Right atrium auricular region (tissue), 2 donors: ENCODE measurements at regions not wholly inside any gene's neighbourhood (a gene's known extent, or its start where the extent isn't known, plus 50 kb on each side); places are given as distances from the start of the nearest gene placed in this dataset.

Source experiments
- DNase-seq: peaks from one replicate; pipeline ENCODE4 v3.0.0-alpha.2; 2019; ENCODE audit warnings: low spot score
- H3K27ac ChIP-seq, 2 donors: fragments of 200-600 bp; sonication (generic); 1 replicate in 1 of 2; 2 replicates in 1 of 2; pipeline ENCODE4 v1.5.1; 2016 to 2019
- H3K27me3 ChIP-seq, 2 donors: fragments of 200-600 bp; sonication (generic); one replicate each; pipeline versions ENCODE4 v1.5.1 to v1.6.0; 2017 to 2019
- H3K36me3 ChIP-seq: fragments of 200-600 bp; sonication (generic); one replicate; pipeline ENCODE4 v1.5.1; 2016
- H3K4me1 ChIP-seq, 2 donors: fragments of 200-600 bp; sonication (generic); one replicate each; pipeline versions ENCODE4 v1.5.1 to v1.6.0; 2017 to 2019
- H3K4me3 ChIP-seq, 2 donors: fragments of 200-600 bp; sonication (generic); 1 replicate in 1 of 2; 2 replicates in 1 of 2; pipeline ENCODE4 v1.5.1; 2017 to 2019; ENCODE audit warnings: mild to moderate bottlenecking in 1 of 2, moderate library complexity in 1 of 2
- H3K9me3 ChIP-seq, 2 donors: fragments of 200-600 bp; sonication (generic); one replicate each; pipeline ENCODE4 v1.5.1; 2019
- CTCF ChIP-seq, 2 donors: fragments of 200-600 bp; sonication (generic); IDR thresholded peaks; one replicate each; pipeline ENCODE4 v1.5.1; 2019; ENCODE audit warnings: antibody characterized with exemption in 2 of 2

- Histone ChIP-seq H3K36me3 (no peaks in the 10 kb centered on the region), H3K27me3 (no peaks in the 10 kb centered on the region), H3K4me1 (no peaks in the 10 kb centered on the region), H3K4me3 (no peak overlapping the region), H3K27ac (no peak overlapping the region), H3K9me3 (peaks cover 0 to 21% of the 10 kb centered on the region in 2 donors)
- no peak for TF ChIP-seq CTCF (IDR thresholded peaks at IDR 0.05)
- DNase-seq, result no peak
These were observed 932.8 kb upstream of the SLITRK6 start for GRCh38 chr13:86731987-86732386.

- no peak for TF ChIP-seq CTCF (IDR thresholded peaks at IDR 0.05)
These were observed 933.7 kb upstream of the SLITRK5 start for GRCh38 chr13:86737334-86737932.

GRCh38 chr13:86741762-86742285 is 929.3 kb upstream of the SLITRK5 start:
- TF ChIP-seq CTCF (IDR thresholded peaks at IDR 0.05), result no peak
- DNase-seq, result no peak
- no peak overlapping the region for H3K27ac ChIP-seq

More at GRCh38 chr13:86737334-86737932, 933.7 kb upstream of the SLITRK5 start:
- no peaks in the 10 kb centered on the region for H3K36me3 ChIP-seq
- no peaks in the 10 kb centered on the region for H3K27me3 ChIP-seq
- H3K4me3 ChIP-seq, result no peak overlapping the region
- H3K4me1 ChIP-seq, result no peaks in the 10 kb centered on the region
- no peak overlapping the region for H3K27ac ChIP-seq
- H3K9me3 ChIP-seq, result peaks cover 0 to 11% of the 10 kb centered on the region in 2 donors
- no peak for DNase-seq

GRCh38 chr13:86757236-86757978 is 913.8 kb upstream of the SLITRK5 start:
- TF ChIP-seq CTCF (IDR thresholded peaks at IDR 0.05), result no peak
- no peaks in the 10 kb centered on the region for H3K4me1 ChIP-seq
- no peaks in the 10 kb centered on the region for H3K9me3 ChIP-seq
- no peak overlapping the region for H3K27ac ChIP-seq
- DNase-seq, result no peak
- H3K27me3 ChIP-seq, result no peaks in the 10 kb centered on the region
- no peak overlapping the region for H3K4me3 ChIP-seq
- H3K36me3 ChIP-seq, result no peaks in the 10 kb centered on the region

More at GRCh38 chr13:86741762-86742285, 929.3 kb upstream of the SLITRK5 start:
- H3K36me3 ChIP-seq, result no peaks in the 10 kb centered on the region
- no peaks in the 10 kb centered on the region for H3K27me3 ChIP-seq
- H3K4me1 ChIP-seq, result no peaks in the 10 kb centered on the region
- H3K4me3 ChIP-seq, result no peak overlapping the region
- H3K9me3 ChIP-seq, result no peaks in the 10 kb centered on the region

- no peak for TF ChIP-seq CTCF (IDR thresholded peaks at IDR 0.05)
- Histone ChIP-seq H3K27me3 (no peaks in the 10 kb centered on the region), H3K27ac (no peak overlapping the region), H3K9me3 (no peaks in the 10 kb centered on the region), H3K4me3 (no peak overlapping the region), H3K36me3 (no peaks in the 10 kb centered on the region), H3K4me1 (no peaks in the 10 kb centered on the region)
- DNase-seq, result no peak
These were observed 913.1 kb upstream of the SLITRK5 start for GRCh38 chr13:86758116-86758515.
